AG10803 (cell line): ENCODE measurements at regions not wholly inside any gene's neighbourhood (a gene's known extent, or its start where the extent isn't known, plus 50 kb on each side); places are given as distances from the start of the nearest gene placed in this dataset.
A peak's percentile ranks its signal among the peaks of the same experiment; 100 is the strongest.

Experiments
- DNase-seq: peaks from one replicate; pipeline ENCODE4 v3.0.0; 2010; ENCODE audit warnings: low read depth
- H3K4me3 ChIP-seq: 2 replicates; pipeline ENCODE4 v1.5.1; 2011; ENCODE audit warnings: mild to moderate bottlenecking, low read length, control low read depth
- CTCF ChIP-seq: conservative IDR thresholded peaks from 2 replicates; pipeline ENCODE4 v1.5.1; 2011; ENCODE audit warnings: mild to moderate bottlenecking, low read length, control low read depth, inconsistent platforms

- DNase-seq: no peak
- H3K4me3 ChIP-seq: no peak overlapping the region
- no peak for TF ChIP-seq CTCF
Observed at GRCh38 chr20:19823971-19824370, 65.9 kb downstream of the RIN2 start.

GRCh38 chr20:19824861-19825260 lies 66.8 kb downstream of the RIN2 start:
- no peak overlapping the region for H3K4me3 ChIP-seq
- no peak for DNase-seq
- no peak for TF ChIP-seq CTCF

DNA sequence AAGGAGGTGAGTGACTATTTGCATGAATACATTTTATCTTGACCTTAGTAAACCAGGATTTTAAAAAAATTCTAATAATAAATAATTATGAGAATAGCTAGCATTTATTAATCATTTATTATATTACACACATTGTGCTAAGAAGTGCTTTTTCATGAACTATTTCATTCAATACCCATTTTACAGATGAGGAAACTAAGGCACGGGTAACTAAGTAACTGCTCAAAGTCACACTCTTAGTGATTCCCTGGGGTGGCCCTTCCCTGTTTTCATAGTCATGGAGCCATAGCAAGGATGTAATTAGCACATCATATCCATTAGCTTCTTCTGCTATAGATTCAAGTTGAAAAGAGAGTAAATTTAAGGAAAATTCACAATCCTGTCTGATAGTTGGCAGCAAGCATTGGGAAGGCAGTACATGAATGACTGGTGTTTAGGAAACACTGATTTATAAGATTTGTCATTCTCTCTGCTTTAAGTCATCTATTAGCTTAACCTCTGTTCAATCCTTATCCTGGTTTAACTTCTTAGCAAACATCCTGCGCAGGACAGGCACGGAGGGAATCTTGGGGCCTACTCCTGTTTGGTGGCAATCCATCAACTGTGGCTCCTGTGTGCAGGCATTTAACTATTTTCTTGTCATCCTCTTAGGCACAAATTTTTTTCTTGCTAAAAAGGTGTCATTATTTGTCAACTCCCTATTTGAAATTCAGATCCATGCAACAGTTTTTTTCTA lies 68.3 kb downstream of the RIN2 start:
- no peak for TF ChIP-seq CTCF
- DNase-seq: no peak
- H3K4me3 ChIP-seq: no peak overlapping the region

GRCh38 chr20:19827818-19828217 lies 69.8 kb downstream of the RIN2 start:
- TF ChIP-seq CTCF: no peak
- DNase-seq: no peak
- H3K4me3 ChIP-seq: no peak overlapping the region

DNA sequence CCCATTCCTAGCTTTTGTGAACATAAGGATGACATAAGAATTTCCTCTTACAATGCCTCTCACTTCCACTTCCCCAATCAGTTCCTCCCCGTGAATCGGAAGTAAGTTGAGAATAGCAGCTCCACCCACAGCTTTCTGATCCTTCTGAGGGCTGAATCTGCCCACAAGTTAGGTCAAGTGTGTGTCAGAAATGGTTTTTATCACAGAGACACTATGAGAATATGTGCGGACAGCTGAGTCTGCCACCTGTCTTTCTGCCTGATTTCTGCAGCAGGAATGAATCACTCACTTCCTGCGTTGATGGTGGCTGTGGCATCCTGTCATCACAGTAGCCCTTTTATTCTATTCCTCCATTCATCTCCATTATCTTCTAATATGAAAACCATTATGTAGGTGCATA lies 70.2 kb downstream of the RIN2 start:
- DNase-seq: no peak
- H3K4me3 ChIP-seq: no peak overlapping the region
- TF ChIP-seq CTCF: peak; percentile 27

- DNase-seq: no peak
- no peak overlapping the region for H3K4me3 ChIP-seq
- TF ChIP-seq CTCF: no peak
Observed at GRCh38 chr20:19830211-19830785, 72.2 kb downstream of the RIN2 start.

- DNase-seq: no peak
- H3K4me3 ChIP-seq: no peak overlapping the region
- TF ChIP-seq CTCF: no peak
Observed at GRCh38 chr20:19832875-19833274, 74.8 kb downstream of the RIN2 start.
